Right lung (tissue), 2 donors: ENCODE measurements at regions not wholly inside any gene's neighbourhood (a gene's known extent, or its start where the extent isn't known, plus 50 kb on each side); places are given as distances from the start of the nearest gene placed in this dataset.

Experiments used
- DNase-seq, 2 donors: peaks; one replicate each; pipeline ENCODE4 v3.0.0-alpha.2; 2013

DNA sequence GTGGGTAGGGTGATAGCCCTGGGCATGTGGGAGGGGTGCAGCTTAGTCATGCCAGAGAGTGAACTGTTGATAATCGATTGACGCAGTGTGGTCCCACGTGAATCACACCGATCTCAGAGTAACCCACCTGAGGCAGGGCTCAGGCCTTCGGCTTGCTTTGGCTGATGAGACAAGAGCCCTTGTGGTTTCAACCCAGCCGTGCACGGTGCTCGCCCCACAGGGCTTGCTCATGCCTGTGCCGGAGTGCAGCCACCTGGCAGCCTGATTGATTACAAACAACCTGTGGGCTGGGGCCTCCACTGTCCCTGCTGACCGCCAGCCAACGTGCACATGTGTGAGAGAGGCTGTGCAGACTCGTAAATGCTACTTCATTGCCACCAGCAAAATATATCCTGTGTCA lies 144.9 kb upstream of the ADARB2 start:
- DNase-seq = no peak

GRCh38 chr10:1881636-1882035 lies 144.3 kb upstream of the ADARB2 start:
- no peak for DNase-seq

DNA sequence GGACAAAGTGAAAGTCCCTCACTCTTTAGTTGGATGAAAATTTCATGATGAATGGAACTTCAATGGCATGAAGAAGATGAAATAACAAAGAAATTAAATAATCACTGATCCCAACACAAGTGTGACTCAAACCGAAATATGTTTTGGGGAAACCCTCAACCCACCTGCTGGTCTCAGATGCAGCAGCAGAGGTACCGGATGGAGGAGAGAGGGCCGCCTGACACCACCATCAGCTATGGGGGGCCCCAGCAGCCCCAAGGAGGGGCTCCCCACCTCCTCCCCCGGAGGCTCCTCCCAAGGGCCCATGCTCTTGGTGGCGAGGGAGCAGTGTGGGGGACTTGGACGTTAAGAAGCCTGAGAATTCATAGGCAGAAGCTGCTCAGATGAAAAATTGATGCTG lies 137.2 kb upstream of the ADARB2 start:
- DNase-seq = no peak

DNA sequence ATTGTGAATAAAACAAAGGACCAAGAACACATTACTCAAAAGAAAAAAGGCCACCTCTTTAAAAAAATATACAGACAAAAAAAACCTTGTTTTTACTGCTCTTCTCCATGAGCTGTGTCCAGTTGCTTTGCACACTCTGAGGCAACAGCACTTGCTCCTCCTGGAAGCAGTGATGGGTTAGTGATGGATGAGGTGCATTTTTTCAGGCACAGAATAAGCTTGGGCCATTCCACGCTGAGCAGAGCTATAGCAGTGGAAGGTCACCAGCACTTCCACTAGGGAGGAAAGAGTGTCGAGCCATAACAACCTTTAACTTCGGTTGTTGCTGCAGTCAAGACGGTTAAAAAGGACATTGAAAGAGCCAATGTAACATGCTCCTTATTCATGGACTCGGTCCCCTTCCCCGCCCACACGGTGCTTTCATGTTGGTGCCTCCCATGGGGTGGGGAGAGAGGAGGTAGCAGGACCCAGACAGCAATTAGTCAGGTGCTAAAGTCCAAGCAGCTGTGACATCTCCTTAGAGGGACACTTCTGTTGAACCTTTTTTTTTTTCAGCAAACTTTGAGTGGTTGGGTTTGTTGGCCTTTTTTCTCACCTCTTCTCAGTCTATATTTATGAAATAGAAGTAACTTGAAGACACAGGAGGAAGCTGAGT lies 136.5 kb upstream of the ADARB2 start:
- no peak for DNase-seq

GRCh38 chr10:1872151-1872726 lies 134.9 kb upstream of the ADARB2 start:
- no peak for DNase-seq

DNA sequence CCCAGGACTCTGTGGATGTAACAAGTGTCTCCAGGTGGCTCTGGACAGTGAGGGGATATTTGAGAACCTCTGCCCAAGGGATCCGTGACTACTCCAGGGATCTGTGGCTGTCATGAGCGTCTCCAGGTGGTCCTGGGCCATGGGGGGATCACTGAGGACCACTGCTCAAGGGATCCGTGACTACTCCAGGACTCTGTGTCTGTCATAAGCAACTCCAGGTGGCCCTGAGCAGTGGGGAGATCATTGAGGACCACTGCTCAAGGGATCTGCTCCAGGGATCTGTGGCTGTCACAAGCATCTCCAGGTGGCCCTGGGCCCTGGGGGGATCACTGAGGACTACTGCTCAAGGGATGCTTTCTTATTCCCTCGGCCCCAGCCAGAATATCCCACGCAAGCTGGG lies 133.2 kb upstream of the ADARB2 start:
- no peak for DNase-seq

DNA sequence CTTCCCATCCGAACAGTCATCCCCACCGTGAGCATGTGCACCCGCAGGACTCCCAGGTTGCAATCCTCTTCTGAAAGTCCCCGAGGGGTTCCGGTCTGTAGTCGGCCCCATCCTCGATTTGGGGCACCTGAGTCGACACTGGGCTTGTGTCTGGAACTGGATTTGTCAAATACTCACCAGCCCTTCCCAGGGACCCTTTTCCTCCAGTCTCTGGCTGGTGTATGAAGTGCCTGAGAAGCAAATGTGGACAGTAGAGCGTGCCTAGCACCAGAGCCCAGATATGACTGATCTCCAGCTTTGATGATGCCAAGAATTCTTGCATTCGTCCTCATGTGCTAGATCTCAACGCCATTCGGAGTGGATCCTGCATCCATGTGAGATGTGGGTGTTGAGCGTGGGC lies 132.5 kb upstream of the ADARB2 start:
- no peak for DNase-seq

GRCh38 chr10:1860351-1860750 lies 123.0 kb upstream of the ADARB2 start:
- DNase-seq = no peak

GRCh38 chr10:1858547-1858946 lies 121.2 kb upstream of the ADARB2 start:
- DNase-seq = no peak

- DNase-seq = no peak
These were observed 120.7 kb upstream of the ADARB2 start for GRCh38 chr10:1858048-1858447.

DNA sequence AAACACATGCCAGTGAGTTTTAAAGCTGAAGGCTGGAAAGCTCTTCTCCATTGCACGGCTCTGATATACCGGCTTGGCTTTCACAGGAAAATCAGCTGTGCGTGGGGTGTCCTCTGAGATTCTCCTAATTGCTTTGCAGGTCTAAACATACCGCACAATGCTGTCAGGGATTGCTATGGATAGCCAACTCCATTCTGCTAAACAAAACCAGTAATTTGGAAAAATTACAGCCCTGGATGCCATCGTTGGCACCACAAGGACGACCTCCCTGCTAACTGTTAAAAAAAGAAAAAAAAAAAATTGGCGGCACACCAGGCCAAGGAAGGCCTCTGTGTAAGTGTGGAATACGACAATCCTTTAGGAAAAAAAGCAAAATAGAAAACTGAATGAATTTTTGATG lies 118.6 kb upstream of the ADARB2 start:
- DNase-seq = no peak

DNA sequence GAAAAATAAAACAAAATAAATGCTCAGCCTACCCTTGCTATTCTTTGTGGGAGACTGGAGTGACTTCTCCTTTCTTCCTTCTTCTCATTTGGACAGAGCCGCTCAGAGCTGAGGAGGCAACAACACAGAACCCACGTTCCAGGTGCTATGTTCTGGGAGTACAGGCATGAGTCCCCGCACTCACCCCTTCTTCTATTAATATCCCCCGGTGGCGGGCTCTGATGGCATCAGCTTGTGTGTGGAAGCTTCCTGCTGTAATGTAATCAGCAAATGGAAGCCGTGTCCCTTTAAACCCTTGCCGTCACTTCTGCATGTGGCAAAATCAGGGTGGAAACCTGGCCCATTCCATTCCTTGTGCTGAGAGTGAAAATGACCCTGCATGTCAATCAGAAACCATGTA lies 116.9 kb upstream of the ADARB2 start:
- DNase-seq = no peak

- no peak for DNase-seq
These were observed 116.5 kb upstream of the ADARB2 start for GRCh38 chr10:1853801-1854200.

GRCh38 chr10:1852841-1853240 lies 115.5 kb upstream of the ADARB2 start:
- no peak for DNase-seq

GRCh38 chr10:1851762-1852161 lies 114.4 kb upstream of the ADARB2 start:
- no peak for DNase-seq

DNA sequence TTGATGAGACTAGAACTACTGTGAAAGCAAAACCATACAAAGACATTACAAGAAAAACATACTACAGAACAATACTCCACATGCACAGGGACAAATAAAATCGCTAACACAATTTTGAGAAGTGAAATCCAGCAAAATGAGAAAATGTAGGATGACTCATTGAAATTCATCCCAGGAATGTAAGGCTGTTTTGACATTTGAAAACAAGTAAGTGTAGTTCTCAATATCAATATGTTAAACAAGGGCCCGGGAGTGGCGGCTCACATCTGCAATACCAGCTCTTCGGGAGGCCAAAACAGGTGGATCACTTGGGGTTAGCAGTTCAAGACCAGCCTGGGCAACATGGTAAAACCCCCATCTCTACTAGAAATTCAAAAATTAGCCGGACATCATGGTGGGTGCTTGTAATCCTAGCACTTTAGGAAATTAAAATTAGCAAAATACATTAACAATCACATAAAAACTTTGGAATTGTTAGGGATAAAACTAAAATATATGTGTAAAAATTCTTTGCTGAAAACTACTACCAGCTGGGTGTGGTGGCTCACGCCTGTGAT lies 113.7 kb upstream of the ADARB2 start:
- DNase-seq = no peak

DNA sequence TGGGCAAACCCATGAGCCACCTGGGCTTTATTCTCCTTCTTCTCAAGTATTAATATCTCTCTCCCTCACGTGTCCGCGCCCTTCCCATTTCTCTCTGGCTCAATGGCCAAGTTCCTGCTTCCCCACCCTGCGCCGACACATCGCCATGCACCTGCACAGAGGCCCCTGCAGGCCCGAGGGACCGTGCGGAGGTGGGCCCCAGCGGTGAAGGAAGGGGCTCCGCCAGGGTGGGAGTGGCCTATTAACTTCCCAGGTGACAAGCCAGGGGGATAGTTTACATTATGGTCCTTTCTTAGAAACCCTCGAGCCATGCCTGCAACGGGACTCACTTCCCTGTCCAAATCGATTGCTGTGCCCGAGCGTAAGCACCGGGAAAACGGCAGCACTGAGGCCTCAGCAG lies 110.0 kb upstream of the ADARB2 start:
- no peak for DNase-seq

DNA sequence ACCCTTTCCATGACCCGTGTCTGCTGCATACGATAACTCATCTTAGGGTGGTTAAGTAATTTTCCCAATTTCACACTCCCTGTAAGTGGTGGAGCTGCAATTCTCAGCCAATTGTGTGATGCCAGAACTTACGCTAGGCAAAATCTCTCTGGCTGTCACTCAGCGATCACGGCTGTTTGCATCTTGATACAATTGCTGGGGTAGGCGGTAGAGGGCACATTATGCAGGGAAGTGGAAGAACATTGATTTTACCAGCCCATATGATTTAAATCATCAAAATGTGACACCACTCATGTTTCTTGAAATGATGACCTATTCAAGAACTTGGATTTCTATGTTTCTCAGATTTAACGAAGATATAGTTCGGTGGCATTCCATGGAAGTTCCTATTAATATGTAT lies 108.7 kb upstream of the ADARB2 start:
- no peak for DNase-seq

DNA sequence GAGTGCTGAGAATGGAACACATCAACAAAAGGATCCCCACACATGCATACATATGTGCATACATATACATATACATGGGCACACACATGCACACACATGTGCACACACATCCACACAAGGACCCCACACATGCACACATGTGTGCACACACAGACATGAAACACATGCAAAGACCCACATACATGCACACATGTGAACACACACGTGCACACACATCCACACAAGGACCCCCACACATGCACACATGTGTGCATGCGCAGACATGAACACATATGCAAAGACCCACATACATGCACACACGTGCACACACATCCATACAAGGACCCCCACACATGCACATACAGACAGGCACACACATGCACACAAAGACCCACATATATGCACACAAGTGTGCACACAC lies 104.4 kb upstream of the ADARB2 start:
- no peak for DNase-seq

GRCh38 chr10:1829712-1830111 lies 92.4 kb upstream of the ADARB2 start:
- no peak for DNase-seq

DNA sequence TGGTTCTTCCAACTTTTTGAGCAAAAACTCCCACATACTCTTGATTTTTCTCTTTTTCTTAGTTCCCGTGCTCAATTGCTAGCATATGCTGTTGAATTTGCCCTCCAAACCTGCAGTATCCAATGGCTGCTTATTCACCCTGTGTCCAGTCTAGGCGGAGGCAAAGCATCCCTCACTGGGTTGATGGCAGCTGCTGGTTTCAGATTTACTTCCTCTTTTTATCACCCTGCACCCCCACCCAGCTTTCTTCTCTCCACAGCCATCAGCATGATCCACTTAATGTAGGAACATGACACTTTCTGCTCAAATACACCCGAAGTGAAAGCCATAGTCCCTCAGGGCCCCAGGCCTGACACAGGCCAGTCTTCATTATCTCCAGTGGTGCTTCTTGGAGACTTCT lies 87.6 kb upstream of the ADARB2 start:
- DNase-seq = no peak

DNA sequence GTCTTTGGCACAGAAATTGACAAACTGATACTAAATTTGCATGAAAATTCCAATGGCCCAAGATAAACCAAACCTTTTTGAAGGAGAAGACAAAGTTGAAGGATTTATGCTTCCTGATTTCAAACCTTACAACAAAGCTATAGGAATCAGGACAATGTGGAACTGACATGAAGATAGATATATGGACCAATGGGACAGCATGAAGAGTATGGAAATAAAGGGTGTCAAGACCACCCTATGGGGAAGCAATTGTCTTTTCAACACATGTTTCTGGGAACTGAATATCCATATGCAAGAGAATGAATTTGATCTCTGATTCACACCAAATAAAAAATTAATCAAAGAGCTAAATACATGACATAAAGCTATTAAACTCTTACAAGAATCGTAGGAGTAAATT lies 77.2 kb upstream of the ADARB2 start:
- no peak for DNase-seq

GRCh38 chr10:1809139-1809741 lies 71.9 kb upstream of the ADARB2 start:
- DNase-seq = no peak

DNA sequence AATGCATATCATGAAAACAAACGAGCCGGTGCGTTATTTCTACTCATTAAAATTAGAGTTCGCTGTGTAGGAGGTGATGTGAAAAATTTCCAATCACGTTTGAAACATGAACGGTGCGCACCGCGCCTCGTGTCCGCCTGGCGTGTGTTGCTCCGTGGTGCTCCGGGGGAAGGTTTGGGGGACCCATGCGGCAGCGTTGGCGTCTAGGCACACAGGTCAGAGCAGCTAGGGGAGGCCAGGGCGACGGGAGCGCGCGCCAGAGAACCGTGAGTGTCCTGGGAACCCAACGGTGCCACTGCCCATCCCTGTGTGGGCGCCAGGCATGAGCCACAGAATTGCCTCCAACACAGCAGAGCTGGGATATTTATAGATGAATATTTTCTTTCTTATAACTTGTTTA lies 70.6 kb upstream of the ADARB2 start:
- DNase-seq = no peak
